ENCODE measurements at regions not wholly inside any gene's neighbourhood (a gene's known extent, or its start where the extent isn't known, plus 50 kb on each side); places are given as distances from the start of the nearest gene placed in this dataset.

GRCh38 chr4:115973768-115974167 is 860.3 kb upstream of the NDST4 start:
- Mint-ChIP-seq H3K27ac (peak overlapping the region; percentile 93), H3K36me3 (ENCODE audit: low read depth) (peaks cover 15% of the 10 kb centered on the region), H3K27me3 (ENCODE audit: insufficient read depth) (no peaks in the 10 kb centered on the region), H3K4me1 (peaks cover 31% of the 10 kb centered on the region), H3K4me3 (peak overlapping the region; percentile 23), H3K9me3 (peaks cover 17% of the 10 kb centered on the region)
- no peak for TF ChIP-seq CTCF (conservative IDR thresholded peaks at IDR 0.05)
- 0% methylated on average over 1 of the region's 1 CpG; no CpG with 5 or more reads in 1 of the 2 experiments for WGBS, 2 experiments (ENCODE audit: insufficient coverage in 1 of 2, insufficient read length in 1 of 2)
- DNase-seq: peak; percentile 38
- H3K9me3 ChIP-seq (ENCODE audit: control insufficient read depth, low read length): peaks cover 27% of the 10 kb centered on the region
- H3K9ac ChIP-seq (ENCODE audit: extremely low read depth, low read length, poor library complexity, severe bottlenecking): peak overlapping the region; percentile 19
- no peaks in the 10 kb centered on the region for H3K27me3 ChIP-seq (ENCODE audit: control insufficient read depth, insufficient read depth, low read length, poor library complexity, severe bottlenecking)
- no peaks in the 10 kb centered on the region for H3K36me3 ChIP-seq (ENCODE audit: control insufficient read depth, insufficient read depth, low read length)
- H3K4me3 ChIP-seq (ENCODE audit: low read length): peak overlapping the region; percentile 46
- H3K4me1 ChIP-seq (ENCODE audit: control insufficient read depth, insufficient read depth, low read length): peaks cover 4% of the 10 kb centered on the region
- peak overlapping the region; percentile 64 for H3K27ac ChIP-seq (ENCODE audit: low read depth, low read length)

- no peak overlapping the region for H3K27ac ChIP-seq (ENCODE audit: low read depth, low read length)
- peak; percentile 40 for DNase-seq
Measured at GRCh38 chr4:115972967-115973366, 859.5 kb upstream of the NDST4 start.

GRCh38 chr4:115970859-115971258 is 857.4 kb upstream of the NDST4 start:
- H3K27ac Mint-ChIP-seq: no peak overlapping the region
- no peaks in the 10 kb centered on the region for H3K36me3 ChIP-seq (ENCODE audit: control insufficient read depth, insufficient read depth, low read length)
- no peak overlapping the region for H3K9ac ChIP-seq (ENCODE audit: extremely low read depth, low read length, poor library complexity, severe bottlenecking)
- peaks cover 15% of the 10 kb centered on the region for H3K36me3 Mint-ChIP-seq (ENCODE audit: low read depth)
- peaks cover 27% of the 10 kb centered on the region for H3K4me1 Mint-ChIP-seq
- no peak overlapping the region for H3K4me3 Mint-ChIP-seq
- H3K27me3 ChIP-seq (ENCODE audit: control insufficient read depth, insufficient read depth, low read length, poor library complexity, severe bottlenecking): no peaks in the 10 kb centered on the region
- no peaks in the 10 kb centered on the region for H3K27me3 Mint-ChIP-seq (ENCODE audit: insufficient read depth)
- H3K27ac ChIP-seq (ENCODE audit: low read depth, low read length): no peak overlapping the region
- TF ChIP-seq CTCF (conservative IDR thresholded peaks at IDR 0.05): no peak
- H3K4me3 ChIP-seq (ENCODE audit: low read length): no peak overlapping the region
- H3K9me3 ChIP-seq (ENCODE audit: control insufficient read depth, low read length): peaks cover 24% of the 10 kb centered on the region
- H3K4me1 ChIP-seq (ENCODE audit: control insufficient read depth, insufficient read depth, low read length): peaks cover 4% of the 10 kb centered on the region
- peaks cover 17% of the 10 kb centered on the region for H3K9me3 Mint-ChIP-seq
- 95 to 97% methylated on average over 2 of the region's 2 CpGs for WGBS, 2 experiments (ENCODE audit: insufficient coverage in 1 of 2, insufficient read length in 1 of 2)
- DNase-seq: no peak

More at GRCh38 chr4:115972967-115973366, 859.5 kb upstream of the NDST4 start:
- H3K36me3 ChIP-seq (ENCODE audit: control insufficient read depth, insufficient read depth, low read length): no peaks in the 10 kb centered on the region
- H3K4me3 ChIP-seq (ENCODE audit: low read length): no peak overlapping the region
- H3K27me3 ChIP-seq (ENCODE audit: control insufficient read depth, insufficient read depth, low read length, poor library complexity, severe bottlenecking): no peaks in the 10 kb centered on the region
- Mint-ChIP-seq H3K27ac (no peak overlapping the region), H3K36me3 (ENCODE audit: low read depth) (peaks cover 15% of the 10 kb centered on the region), H3K4me3 (no peak overlapping the region), H3K27me3 (ENCODE audit: insufficient read depth) (no peaks in the 10 kb centered on the region), H3K9me3 (peaks cover 17% of the 10 kb centered on the region), H3K4me1 (peaks cover 31% of the 10 kb centered on the region)
- no peak overlapping the region for H3K9ac ChIP-seq (ENCODE audit: extremely low read depth, low read length, poor library complexity, severe bottlenecking)
- H3K4me1 ChIP-seq (ENCODE audit: control insufficient read depth, insufficient read depth, low read length): peaks cover 4% of the 10 kb centered on the region
- 71% methylated on average over 1 of the region's 2 CpGs; no CpG with 5 or more reads in 1 of the 2 experiments for WGBS, 2 experiments (ENCODE audit: insufficient coverage in 1 of 2, insufficient read length in 1 of 2)
- no peak for TF ChIP-seq CTCF (conservative IDR thresholded peaks at IDR 0.05)
- H3K9me3 ChIP-seq (ENCODE audit: control insufficient read depth, low read length): peaks cover 24% of the 10 kb centered on the region

Data from endodermal cell (in vitro differentiated cells).